Tibial nerve (tissue), 4 donors: ENCODE measurements at regions not wholly inside any gene's neighbourhood (a gene's known extent, or its start where the extent isn't known, plus 50 kb on each side); places are given as distances from the start of the nearest gene placed in this dataset.

Experiments
- DNase-seq, 2 donors: peaks; one replicate each; pipeline ENCODE4 v3.0.0-alpha.2; 2019; ENCODE audit warnings: low spot score in 2 of 2
- H3K27ac ChIP-seq, 4 donors: fragments of 200-600 bp; sonication (generic) in 3 of 4; one replicate each; pipeline ENCODE4 v1.5.1; 2017 to 2019; ENCODE audit warnings: mild to moderate bottlenecking in 1 of 4
- H3K27me3 ChIP-seq, 2 donors: fragments of 200-600 bp; sonication (generic) in 1 of 2; one replicate each; pipeline versions ENCODE4 v1.5.1 to v1.6.0; 2017 to 2019
- H3K36me3 ChIP-seq, 3 donors: fragments of 200-600 bp; sonication (generic); one replicate each; pipeline ENCODE4 v1.5.1; 2018 to 2019
- H3K4me1 ChIP-seq, 4 donors: fragments of 200-600 bp; sonication (generic) in 3 of 4; one replicate each; pipeline ENCODE4 v1.5.1; 2017 to 2019
- H3K4me3 ChIP-seq, 4 donors: fragments of 200-600 bp; sonication (generic) in 3 of 4; one replicate each; pipeline ENCODE4 v1.5.1; 2017 to 2019; ENCODE audit warnings: mild to moderate bottlenecking in 1 of 4, moderate library complexity in 1 of 4
- H3K9me3 ChIP-seq, 4 donors: fragments of 200-600 bp; sonication (generic) in 3 of 4; one replicate each; pipeline ENCODE4 v1.5.1; 2017 to 2019
- EP300 ChIP-seq, 2 donors: sonication (generic); formaldehyde crosslinking; IDR thresholded peaks; one replicate each; pipeline ENCODE4 v1.6.1; 2017; ENCODE audit warnings: antibody characterized with exemption in 2 of 2, mild to moderate bottlenecking in 1 of 2
- POLR2A ChIP-seq, 2 donors: fragments of 450-650 bp; IDR thresholded peaks; one replicate each; pipeline ENCODE4 v1.6.1; 2017; ENCODE audit warnings: antibody characterized with exemption in 2 of 2, mild to moderate bottlenecking in 2 of 2, moderate library complexity in 2 of 2
- WGBS, 2 donors: methylation state at CpG; one replicate each; pipeline ENCODE4 v1.1.5; 2018; 5-methylcytosine and 5-hydroxymethylcytosine counted together
- TF ChIP-seq, protein P1 (sequence below), 5 experiments: fragments of 200-600 bp in 3 of 5; fragments of 450-650 bp in 2 of 5; sonication (generic) in 3 of 5; IDR thresholded peaks; one replicate each; pipeline ENCODE4 v1.5.1; 2016 to 2019; ENCODE audit warnings: antibody characterized with exemption in 5 of 5, mild to moderate bottlenecking in 3 of 5, moderate library complexity in 2 of 5

DNA sequence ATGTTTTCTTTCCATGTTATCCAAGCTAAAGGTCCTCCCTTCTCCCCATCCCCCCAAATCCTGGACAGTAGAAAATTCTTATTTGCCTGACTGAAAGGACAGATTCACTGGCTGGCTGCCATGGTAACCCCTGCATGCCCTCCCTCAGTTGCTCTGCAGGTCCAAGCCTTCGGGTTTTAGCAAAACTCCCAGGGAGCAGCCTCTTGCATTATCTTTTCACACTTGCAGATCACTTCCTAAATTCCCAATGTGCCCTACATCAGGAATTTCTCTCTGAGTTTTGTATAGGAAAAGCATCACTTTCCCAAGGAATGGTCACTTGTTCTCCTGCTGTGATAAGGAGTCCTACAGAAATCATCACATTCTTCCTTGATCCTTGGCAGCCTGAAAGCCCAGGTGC is 75.0 kb upstream of the TENM4 start:
- Histone ChIP-seq H3K36me3 (no peaks in the 10 kb centered on the region), H3K4me1 (no peaks in the 10 kb centered on the region), H3K27me3 (no peaks in the 10 kb centered on the region), H3K9me3 (peaks cover 0 to 6% (median 0%) of the 10 kb centered on the region in 4 donors), H3K4me3 (no peak overlapping the region), H3K27ac (no peak overlapping the region)
- no peak for DNase-seq
- TF ChIP-seq, protein P1, sequence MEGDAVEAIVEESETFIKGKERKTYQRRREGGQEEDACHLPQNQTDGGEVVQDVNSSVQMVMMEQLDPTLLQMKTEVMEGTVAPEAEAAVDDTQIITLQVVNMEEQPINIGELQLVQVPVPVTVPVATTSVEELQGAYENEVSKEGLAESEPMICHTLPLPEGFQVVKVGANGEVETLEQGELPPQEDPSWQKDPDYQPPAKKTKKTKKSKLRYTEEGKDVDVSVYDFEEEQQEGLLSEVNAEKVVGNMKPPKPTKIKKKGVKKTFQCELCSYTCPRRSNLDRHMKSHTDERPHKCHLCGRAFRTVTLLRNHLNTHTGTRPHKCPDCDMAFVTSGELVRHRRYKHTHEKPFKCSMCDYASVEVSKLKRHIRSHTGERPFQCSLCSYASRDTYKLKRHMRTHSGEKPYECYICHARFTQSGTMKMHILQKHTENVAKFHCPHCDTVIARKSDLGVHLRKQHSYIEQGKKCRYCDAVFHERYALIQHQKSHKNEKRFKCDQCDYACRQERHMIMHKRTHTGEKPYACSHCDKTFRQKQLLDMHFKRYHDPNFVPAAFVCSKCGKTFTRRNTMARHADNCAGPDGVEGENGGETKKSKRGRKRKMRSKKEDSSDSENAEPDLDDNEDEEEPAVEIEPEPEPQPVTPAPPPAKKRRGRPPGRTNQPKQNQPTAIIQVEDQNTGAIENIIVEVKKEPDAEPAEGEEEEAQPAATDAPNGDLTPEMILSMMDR (IDR thresholded peaks at IDR 0.05) = no peak
- TF ChIP-seq EP300 (IDR thresholded peaks at IDR 0.05) = no peak
- TF ChIP-seq POLR2A (IDR thresholded peaks at IDR 0.05) = no peak
- 20 to 30% methylated on average over 1 of the region's 1 CpG for WGBS, 2 donors

DNA sequence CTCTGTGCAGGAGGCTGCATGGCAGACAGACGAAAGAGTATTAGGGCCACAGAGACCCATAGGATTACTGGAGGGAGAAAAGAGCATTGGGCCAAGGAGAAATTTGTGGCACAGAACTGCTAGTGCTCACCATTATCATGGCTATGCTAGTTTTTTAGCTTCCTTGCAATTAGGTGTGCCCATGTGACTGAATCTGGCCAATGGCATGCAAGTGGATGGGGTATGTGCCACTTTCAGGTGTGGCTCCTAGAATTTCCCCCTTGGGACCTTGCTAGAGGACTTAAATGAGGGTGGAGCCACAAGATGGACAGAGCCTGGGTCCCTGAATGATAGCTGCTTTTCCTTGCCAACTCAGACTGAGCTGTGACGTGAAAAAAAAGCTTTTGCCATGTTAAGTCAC is 73.9 kb upstream of the TENM4 start:
- Histone ChIP-seq H3K36me3 (no peaks in the 10 kb centered on the region), H3K4me1 (no peaks in the 10 kb centered on the region), H3K27ac (no peak overlapping the region), H3K27me3 (no peaks in the 10 kb centered on the region), H3K4me3 (no peak overlapping the region), H3K9me3 (peaks cover 0 to 6% (median 0%) of the 10 kb centered on the region in 4 donors)
- TF ChIP-seq EP300 (IDR thresholded peaks at IDR 0.05) (no peak), POLR2A (IDR thresholded peaks at IDR 0.05) (no peak)
- TF ChIP-seq, protein P1 (IDR thresholded peaks at IDR 0.05) = no peak
- DNase-seq = no peak
- WGBS, 2 donors = 85 to 87% methylated on average over 2 of the region's 2 CpGs

DNA sequence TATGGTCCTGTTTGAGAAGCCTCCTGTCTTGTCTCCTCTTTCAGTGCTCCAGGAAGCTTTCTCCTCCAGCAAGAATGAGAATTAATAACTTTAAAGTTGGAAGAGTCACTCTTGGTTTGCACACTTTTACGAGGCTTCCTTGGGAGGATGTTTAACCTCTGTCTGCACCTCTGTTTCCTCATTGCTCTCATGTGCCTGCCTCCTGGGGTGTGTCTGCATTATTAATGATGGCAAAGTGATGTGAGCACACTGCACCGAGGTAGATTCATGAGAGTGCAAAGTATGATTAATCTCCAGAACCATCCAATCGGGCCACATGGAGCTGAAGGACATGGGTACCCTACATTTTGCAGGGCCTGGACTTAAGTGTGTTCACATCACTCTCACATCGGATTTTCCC is 73.5 kb upstream of the TENM4 start:
- H3K4me3 ChIP-seq = no peak overlapping the region
- H3K4me1 ChIP-seq = no peaks in the 10 kb centered on the region
- H3K9me3 ChIP-seq = peaks cover 0 to 6% (median 0%) of the 10 kb centered on the region in 4 donors
- no peaks in the 10 kb centered on the region for H3K27me3 ChIP-seq
- WGBS, 2 donors = 62 to 69% methylated on average over 4 of the region's 4 CpGs
- DNase-seq = no peak
- no peaks in the 10 kb centered on the region for H3K36me3 ChIP-seq
- no peak overlapping the region for H3K27ac ChIP-seq
- TF ChIP-seq, protein P1 (IDR thresholded peaks at IDR 0.05) = no peak
- TF ChIP-seq POLR2A (IDR thresholded peaks at IDR 0.05) (no peak), EP300 (IDR thresholded peaks at IDR 0.05) (no peak)

DNA sequence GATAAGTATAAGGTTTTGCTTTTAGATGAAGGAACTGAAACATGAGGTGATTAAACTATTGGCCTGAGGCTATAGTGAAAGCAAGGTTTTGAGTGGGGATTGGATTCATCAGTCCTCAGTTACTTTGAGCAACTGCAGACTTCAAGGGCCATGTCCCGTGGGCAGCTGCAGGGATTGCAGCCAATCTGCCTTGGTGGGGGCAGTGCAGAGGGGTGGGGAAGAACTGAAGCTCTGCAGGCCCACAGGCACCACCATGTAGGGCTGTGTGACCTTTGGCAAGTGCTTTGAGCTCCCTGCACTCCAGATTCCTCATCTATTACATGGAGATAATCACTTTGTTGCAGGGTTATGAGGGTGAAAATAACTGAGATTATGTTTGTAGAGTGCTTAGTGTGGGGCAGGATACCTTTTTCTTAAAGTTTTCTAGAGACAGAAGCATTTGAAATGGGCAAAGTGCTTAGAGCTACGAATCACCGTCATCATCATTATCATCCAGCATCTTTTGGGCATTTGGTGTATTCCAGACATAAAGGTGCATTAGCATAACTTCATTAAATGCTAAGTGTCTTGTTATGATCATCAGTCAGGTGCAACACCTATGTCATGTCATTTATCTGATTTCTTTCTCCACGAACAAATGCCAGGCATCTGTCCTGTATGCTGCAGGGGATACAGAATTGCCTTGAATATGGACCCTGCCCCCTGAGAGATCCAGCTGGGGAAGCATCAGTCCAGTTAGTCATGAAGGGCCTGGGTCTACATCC is 72.1 kb upstream of the TENM4 start:
- Histone ChIP-seq H3K9me3 (peaks cover 0 to 6% (median 0%) of the 10 kb centered on the region in 4 donors), H3K4me1 (no peaks in the 10 kb centered on the region), H3K36me3 (no peaks in the 10 kb centered on the region), H3K27ac (no peak overlapping the region), H3K27me3 (no peaks in the 10 kb centered on the region), H3K4me3 (no peak overlapping the region)
- TF ChIP-seq EP300 (IDR thresholded peaks at IDR 0.05) (no peak), POLR2A (IDR thresholded peaks at IDR 0.05) (no peak)
- TF ChIP-seq, protein P1 (IDR thresholded peaks at IDR 0.05) = no peak
- 68 to 70% methylated on average over 4 of the region's 4 CpGs for WGBS, 2 donors
- no peak for DNase-seq

DNA sequence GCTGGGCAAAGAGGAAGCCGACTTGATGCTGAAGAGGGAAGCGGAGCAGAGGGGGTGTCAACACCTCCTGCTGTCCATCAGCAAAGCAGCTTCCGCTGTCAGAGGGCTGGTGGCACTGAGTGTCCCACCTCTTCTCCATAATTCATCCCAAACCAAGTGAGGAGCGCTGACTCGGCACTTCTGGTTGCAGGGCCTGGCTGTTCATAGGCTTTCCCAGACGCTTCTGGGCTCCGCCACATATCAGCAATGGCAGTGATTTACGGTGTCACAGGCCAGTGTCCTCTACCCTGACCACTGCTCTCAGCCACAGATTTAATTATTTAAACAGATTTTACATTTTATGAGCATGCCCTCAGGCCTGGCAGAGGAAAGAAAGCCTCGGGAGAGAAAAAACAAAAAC is 70.1 kb upstream of the TENM4 start:
- H3K27me3 ChIP-seq = no peaks in the 10 kb centered on the region
- TF ChIP-seq, protein P1 (IDR thresholded peaks at IDR 0.05) = no peak
- no peak for TF ChIP-seq POLR2A (IDR thresholded peaks at IDR 0.05)
- H3K4me1 ChIP-seq = no peaks in the 10 kb centered on the region
- WGBS, 2 donors = 66 to 72% methylated on average over 9 of the region's 9 CpGs
- no peak overlapping the region for H3K27ac ChIP-seq
- no peaks in the 10 kb centered on the region for H3K36me3 ChIP-seq
- peaks cover 0 to 6% (median 0%) of the 10 kb centered on the region in 4 donors for H3K9me3 ChIP-seq
- no peak overlapping the region for H3K4me3 ChIP-seq
- DNase-seq = no peak
